ENCODE measurements at regions not wholly inside any gene's neighbourhood (a gene's known extent, or its start where the extent isn't known, plus 50 kb on each side); places are given as distances from the start of the nearest gene placed in this dataset.
A peak's percentile ranks its signal among the peaks of the same experiment; 100 is the strongest.

DNA sequence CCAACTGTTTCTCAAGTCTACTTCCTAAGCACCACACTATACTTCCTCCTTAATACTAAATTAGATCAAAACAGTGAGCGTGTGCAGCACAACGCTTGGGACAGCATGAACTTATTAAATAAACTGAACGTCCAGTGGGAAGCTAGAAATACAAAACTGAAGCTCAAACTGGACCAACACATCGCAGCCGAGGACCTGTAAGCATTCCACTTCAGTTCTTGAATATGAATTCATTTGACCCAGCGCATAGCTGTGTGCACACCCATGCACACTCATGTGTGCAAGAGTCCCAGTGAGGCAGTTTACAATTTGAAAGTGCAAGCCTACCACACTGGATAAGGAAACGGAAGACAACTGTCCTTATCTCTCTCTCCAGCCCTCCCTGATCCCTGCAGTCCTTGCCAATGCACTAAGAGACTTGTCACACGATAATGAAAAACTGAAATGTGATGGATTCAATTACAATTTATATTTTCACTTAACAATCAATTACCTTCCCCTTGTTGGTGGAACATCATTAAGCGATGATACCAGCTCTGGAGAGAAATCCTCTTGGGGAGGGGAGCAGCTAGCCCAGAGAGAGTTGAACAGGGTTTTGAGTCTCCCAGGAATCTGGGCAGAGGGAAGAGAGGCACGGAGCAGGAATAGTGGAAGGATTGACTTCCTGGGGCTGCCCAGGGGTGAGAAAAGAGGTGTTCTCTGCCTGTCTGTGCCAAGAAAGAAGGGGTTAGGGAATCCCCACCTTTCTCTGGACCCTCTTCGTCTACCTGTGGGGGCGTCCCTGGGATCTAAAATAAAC, 186.5 kb upstream of the KLHL29 start:
- no peak overlapping the region for H3K9ac ChIP-seq (ENCODE audit: low read depth in 2 of 2, low read length in 2 of 2)
- H3K27ac ChIP-seq = no peak overlapping the region
- intact Hi-C loops (cut with DNase I) = no loop called here
- no peak for TF ChIP-seq CTCF (IDR thresholded peaks at IDR 0.05)
- no peaks in the 10 kb centered on the region for H3K4me1 ChIP-seq
- DNase-seq = no peak
- no peaks in the 10 kb centered on the region for H3K27me3 ChIP-seq
- H3K36me3 ChIP-seq = no peaks in the 10 kb centered on the region
- no peak overlapping the region for H3K4me3 ChIP-seq
- no peaks in the 10 kb centered on the region for H3K9me3 ChIP-seq

GRCh38 chr2:23199115-23199918, 185.7 kb upstream of the KLHL29 start:
- H3K4me3 ChIP-seq = no peak overlapping the region
- H3K9me3 ChIP-seq = no peaks in the 10 kb centered on the region
- no peak for DNase-seq
- H3K4me1 ChIP-seq = no peaks in the 10 kb centered on the region
- H3K9ac ChIP-seq (ENCODE audit: low read depth in 2 of 2, low read length in 2 of 2) = no peak overlapping the region
- H3K27ac ChIP-seq = no peak overlapping the region
- intact Hi-C loops (cut with DNase I) = no loop called here
- H3K36me3 ChIP-seq = no peaks in the 10 kb centered on the region
- peak; percentile 46 for TF ChIP-seq CTCF (IDR thresholded peaks at IDR 0.05)
- H3K27me3 ChIP-seq = no peaks in the 10 kb centered on the region

DNA sequence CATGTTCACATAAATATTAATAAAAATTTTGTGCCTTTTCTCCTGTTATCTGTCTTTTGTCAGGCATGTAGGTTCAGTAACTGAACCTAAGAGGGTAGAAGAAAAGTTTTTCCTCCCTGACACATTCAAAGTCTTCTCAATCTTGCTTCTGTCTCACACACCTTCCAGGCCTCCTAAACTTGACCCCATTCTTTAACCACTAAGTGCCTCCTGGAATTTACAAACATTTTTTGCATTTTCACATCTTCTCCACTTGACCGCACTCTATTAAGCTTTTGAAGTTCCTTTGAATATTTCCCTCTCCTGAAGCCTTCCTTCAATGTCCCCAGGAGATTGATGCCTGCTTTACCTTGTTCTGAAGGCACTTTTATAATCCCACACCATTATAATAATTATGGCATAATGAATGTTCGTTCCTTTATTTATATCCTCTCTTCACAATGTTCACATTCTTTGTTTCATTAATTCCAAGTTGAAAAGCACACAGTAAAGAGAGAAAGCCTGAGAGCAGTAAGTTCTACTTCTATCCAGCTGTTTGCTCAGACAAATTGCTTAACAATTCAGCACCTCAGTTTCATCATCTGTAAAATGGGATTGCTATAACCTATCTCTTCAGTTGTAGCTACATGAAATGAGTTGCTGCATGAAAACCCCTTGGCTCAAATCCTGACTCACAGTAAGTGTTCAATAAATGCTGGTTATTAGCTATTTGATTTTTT, 184.8 kb upstream of the KLHL29 start:
- H3K9ac ChIP-seq (ENCODE audit: low read depth in 2 of 2, low read length in 2 of 2) = no peak overlapping the region
- no peaks in the 10 kb centered on the region for H3K9me3 ChIP-seq
- TF ChIP-seq CTCF (IDR thresholded peaks at IDR 0.05) = no peak
- no peak for DNase-seq
- no peak overlapping the region for H3K4me3 ChIP-seq
- no peaks in the 10 kb centered on the region for H3K4me1 ChIP-seq
- no peak overlapping the region for H3K27ac ChIP-seq
- intact Hi-C loops (cut with DNase I) = no loop called here
- no peaks in the 10 kb centered on the region for H3K36me3 ChIP-seq
- H3K27me3 ChIP-seq = no peaks in the 10 kb centered on the region

GRCh38 chr2:23200787-23201114, 184.2 kb upstream of the KLHL29 start:
- no peak for DNase-seq
- intact Hi-C loops (cut with DNase I) = no loop called here
- Histone ChIP-seq H3K27ac (no peak overlapping the region), H3K27me3 (no peaks in the 10 kb centered on the region), H3K9me3 (no peaks in the 10 kb centered on the region), H3K4me1 (no peaks in the 10 kb centered on the region), H3K36me3 (no peaks in the 10 kb centered on the region), H3K9ac (ENCODE audit: low read depth in 2 of 2, low read length in 2 of 2) (no peak overlapping the region), H3K4me3 (no peak overlapping the region)
- no peak for TF ChIP-seq CTCF (IDR thresholded peaks at IDR 0.05)

DNA sequence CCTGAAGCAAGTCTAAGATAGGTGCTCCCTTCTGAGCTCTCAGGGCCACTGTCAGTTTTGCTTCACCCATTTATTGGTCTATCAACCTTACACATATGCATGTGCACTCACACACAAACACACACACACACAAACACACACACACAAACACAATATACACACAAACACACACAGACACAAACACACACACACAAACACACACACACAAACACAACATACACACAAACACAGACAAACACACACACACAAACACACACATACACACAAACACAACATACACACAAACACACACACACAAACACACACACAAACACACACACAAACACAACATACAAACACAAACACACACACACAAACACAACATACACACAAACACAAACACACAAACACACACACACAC, 181.6 kb upstream of the KLHL29 start:
- H3K27me3 ChIP-seq = no peaks in the 10 kb centered on the region
- H3K27ac ChIP-seq = no peak overlapping the region
- H3K36me3 ChIP-seq = no peaks in the 10 kb centered on the region
- H3K9ac ChIP-seq (ENCODE audit: low read depth in 2 of 2, low read length in 2 of 2) = no peak overlapping the region
- no peak for TF ChIP-seq CTCF (IDR thresholded peaks at IDR 0.05)
- intact Hi-C loops (cut with DNase I) = no loop called here
- H3K4me1 ChIP-seq = no peaks in the 10 kb centered on the region
- H3K9me3 ChIP-seq = no peaks in the 10 kb centered on the region
- no peak overlapping the region for H3K4me3 ChIP-seq
- no peak for DNase-seq

All from colonic mucosa (tissue), 4 donors.